VCaP (cell line): ENCODE measurements at regions not wholly inside any gene's neighbourhood (a gene's known extent, or its start where the extent isn't known, plus 50 kb on each side); places are given as distances from the start of the nearest gene placed in this dataset.

Source experiments
- H3K27ac ChIP-seq: fragments of 450-650 bp; 2 replicates; pipeline ENCODE4 v1.5.1; 2017
- TF ChIP-seq, protein P1 (sequence below): fragments of 450-650 bp; conservative IDR thresholded peaks from 2 replicates; pipeline ENCODE4 v1.5.1; 2017; ENCODE audit warnings: mild to moderate bottlenecking, moderate library complexity

GRCh38 chr20:5432030-5432429 lies 115.3 kb upstream of the PROKR2 start:
- H3K27ac ChIP-seq, result no peak overlapping the region
- TF ChIP-seq, protein P1, sequence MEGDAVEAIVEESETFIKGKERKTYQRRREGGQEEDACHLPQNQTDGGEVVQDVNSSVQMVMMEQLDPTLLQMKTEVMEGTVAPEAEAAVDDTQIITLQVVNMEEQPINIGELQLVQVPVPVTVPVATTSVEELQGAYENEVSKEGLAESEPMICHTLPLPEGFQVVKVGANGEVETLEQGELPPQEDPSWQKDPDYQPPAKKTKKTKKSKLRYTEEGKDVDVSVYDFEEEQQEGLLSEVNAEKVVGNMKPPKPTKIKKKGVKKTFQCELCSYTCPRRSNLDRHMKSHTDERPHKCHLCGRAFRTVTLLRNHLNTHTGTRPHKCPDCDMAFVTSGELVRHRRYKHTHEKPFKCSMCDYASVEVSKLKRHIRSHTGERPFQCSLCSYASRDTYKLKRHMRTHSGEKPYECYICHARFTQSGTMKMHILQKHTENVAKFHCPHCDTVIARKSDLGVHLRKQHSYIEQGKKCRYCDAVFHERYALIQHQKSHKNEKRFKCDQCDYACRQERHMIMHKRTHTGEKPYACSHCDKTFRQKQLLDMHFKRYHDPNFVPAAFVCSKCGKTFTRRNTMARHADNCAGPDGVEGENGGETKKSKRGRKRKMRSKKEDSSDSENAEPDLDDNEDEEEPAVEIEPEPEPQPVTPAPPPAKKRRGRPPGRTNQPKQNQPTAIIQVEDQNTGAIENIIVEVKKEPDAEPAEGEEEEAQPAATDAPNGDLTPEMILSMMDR, result no peak

DNA sequence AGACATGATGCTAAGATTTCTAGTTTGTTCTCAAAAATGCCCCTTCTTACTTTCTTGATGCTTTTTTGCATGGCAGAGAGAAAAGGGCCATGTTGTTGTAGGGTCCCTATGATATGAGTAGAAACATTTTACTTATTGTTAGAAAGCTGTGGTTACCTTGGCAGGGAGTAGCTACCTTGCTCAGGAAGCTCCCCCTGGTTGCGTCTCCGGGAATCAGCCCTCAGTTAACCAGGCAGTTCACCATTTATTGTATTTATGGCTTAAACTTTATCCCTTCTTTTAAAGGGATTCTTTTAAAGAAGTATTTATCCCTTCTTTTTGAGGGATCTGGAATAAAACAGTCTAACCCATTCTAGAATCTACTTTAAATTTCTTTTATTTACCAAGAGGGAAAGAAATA lies 113.9 kb upstream of the PROKR2 start:
- TF ChIP-seq, protein P1, result peak; percentile 35
- no peak overlapping the region for H3K27ac ChIP-seq

DNA sequence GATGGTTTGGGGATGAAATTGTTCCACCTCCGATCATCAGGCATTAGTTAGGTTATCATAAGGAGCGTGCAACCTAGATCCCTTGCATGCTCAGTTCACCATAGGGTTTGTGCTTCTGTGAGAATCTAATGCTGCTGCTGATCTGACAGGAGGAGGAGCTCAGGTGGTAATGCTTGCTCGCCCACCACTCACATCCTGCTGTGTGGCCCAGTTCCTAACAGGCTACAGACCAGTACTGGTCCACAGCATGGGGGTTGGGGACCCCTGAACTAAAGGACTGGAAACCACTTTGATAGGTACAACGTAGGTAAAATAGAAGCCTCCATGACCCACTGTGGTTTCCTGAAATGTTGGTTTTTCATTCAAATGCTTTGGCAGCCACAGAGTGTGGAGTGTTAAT lies 109.3 kb upstream of the PROKR2 start:
- no peak overlapping the region for H3K27ac ChIP-seq
- TF ChIP-seq, protein P1, result no peak

DNA sequence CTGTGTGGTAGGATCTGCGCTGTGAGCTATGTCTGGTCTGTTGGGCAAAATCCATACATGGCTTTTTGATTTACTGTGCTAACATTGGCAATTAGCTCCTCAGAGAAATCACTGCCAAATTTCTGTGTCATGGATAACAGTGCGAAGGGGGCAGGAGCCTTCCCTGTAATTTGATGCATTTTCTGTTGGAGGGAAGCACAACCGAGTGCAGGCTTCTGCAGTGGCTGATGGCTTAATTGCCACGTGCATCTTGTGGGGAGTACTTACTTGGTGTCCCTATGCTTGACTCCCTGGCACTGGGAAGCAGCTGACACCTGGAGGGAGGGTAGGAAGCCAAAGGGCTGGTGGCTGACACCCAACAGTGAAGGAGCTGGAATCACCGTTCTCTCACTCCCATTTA lies 99.3 kb upstream of the PROKR2 start:
- H3K27ac ChIP-seq, result no peak overlapping the region
- TF ChIP-seq, protein P1, result no peak

- H3K27ac ChIP-seq, result no peak overlapping the region
- TF ChIP-seq, protein P1, result no peak
These were observed 96.6 kb upstream of the PROKR2 start for GRCh38 chr20:5413394-5413793.

- H3K27ac ChIP-seq, result no peak overlapping the region
- TF ChIP-seq, protein P1, result no peak
These were observed 93.7 kb upstream of the PROKR2 start for GRCh38 chr20:5410470-5410869.

DNA sequence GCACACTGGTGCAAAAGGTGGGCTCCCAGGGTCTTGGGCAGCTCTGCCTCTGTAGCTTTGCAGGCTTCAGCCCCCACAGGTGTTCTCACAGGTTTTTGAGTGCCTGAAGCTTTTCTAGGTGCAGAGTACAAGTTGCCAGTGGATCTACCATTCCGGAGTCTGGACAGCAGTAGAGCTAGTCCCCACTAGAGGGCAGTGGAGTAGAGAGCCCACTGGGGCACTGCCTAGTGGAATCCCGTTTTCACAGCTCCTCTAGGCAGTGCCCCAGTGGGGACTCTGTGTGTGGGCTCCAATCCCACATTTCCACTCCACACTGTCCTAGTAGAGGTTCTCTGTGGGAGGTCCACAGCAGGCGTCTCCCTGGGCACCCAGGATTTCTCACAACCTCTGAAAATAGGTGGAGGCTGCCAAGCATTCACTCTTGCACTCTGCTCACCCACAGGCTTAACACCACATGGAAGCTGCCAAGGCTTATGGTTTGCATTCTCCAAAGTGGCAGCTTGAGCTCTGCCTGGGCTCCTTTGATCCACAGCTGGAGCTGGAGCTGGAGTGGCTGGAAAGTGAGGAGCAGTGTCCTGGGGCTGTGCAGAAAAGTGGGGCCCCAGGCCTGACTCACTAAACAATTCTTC lies 86.3 kb upstream of the PROKR2 start:
- TF ChIP-seq, protein P1, result peak; percentile 84
- H3K27ac ChIP-seq, result no peak overlapping the region
